B cell (primary cell): ENCODE measurements at regions not wholly inside any gene's neighbourhood (a gene's known extent, or its start where the extent isn't known, plus 50 kb on each side); places are given as distances from the start of the nearest gene placed in this dataset.

ENCODE experiments used
- EZH2 ChIP-seq: IDR thresholded peaks from 2 replicates; pipeline ENCODE4 v1.6.1; 2012; ENCODE audit warnings: borderline replicate concordance, low read depth, mild to moderate bottlenecking, moderate library complexity, low read length; ENCODE audit not compliant: insufficient read depth, poor library complexity, severe bottlenecking
- TF ChIP-seq, protein P1 (sequence below): fragments of 200-600 bp; IDR thresholded peaks from one replicate; pipeline ENCODE4 v1.8.0; 2022; ENCODE audit warnings: antibody characterized with exemption, mild to moderate bottlenecking

DNA sequence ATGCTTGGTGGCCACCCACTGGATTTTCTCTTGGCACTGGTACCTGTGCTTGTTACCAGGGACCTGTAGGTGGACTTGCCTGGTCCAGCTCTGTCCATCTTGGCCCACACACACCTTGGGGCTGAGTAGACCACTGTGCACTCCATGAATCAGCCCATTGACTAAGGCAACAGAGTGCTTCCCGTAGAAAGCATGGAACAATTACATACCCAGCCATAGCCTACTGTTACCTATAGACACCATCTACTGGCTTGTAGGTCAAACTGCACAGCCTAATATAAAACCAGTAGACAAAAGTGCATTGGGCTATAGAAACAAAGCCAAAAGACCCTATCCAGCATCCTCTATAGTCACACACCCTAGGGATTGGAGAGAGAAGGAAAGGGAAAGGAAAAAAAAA lies 378.9 kb downstream of the OTOL1 start:
- TF ChIP-seq, protein P1, sequence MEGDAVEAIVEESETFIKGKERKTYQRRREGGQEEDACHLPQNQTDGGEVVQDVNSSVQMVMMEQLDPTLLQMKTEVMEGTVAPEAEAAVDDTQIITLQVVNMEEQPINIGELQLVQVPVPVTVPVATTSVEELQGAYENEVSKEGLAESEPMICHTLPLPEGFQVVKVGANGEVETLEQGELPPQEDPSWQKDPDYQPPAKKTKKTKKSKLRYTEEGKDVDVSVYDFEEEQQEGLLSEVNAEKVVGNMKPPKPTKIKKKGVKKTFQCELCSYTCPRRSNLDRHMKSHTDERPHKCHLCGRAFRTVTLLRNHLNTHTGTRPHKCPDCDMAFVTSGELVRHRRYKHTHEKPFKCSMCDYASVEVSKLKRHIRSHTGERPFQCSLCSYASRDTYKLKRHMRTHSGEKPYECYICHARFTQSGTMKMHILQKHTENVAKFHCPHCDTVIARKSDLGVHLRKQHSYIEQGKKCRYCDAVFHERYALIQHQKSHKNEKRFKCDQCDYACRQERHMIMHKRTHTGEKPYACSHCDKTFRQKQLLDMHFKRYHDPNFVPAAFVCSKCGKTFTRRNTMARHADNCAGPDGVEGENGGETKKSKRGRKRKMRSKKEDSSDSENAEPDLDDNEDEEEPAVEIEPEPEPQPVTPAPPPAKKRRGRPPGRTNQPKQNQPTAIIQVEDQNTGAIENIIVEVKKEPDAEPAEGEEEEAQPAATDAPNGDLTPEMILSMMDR: no peak
- TF ChIP-seq EZH2: no peak
